ENCODE measurements at regions not wholly inside any gene's neighbourhood (a gene's known extent, or its start where the extent isn't known, plus 50 kb on each side); places are given as distances from the start of the nearest gene placed in this dataset.

DNA sequence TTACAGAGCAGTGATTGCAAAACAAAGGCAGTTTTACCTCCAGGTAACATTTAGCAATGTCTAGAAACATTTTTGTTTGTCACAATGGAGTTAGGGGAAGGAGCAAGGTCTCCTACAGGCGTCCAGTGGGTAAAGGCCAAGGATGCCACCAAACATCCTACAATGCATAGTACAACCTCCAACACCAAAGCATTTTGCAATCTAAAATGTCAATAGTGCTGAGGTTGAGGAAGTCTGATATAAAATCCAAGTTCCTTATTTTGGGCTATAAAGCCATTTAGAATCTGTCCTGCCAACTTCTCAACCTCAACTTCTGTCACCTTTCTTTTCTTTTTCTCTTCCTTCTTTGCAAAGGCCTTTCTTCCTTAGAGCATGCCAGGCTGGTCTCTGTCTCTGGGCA, 111.2 kb downstream of the FASLG start:
- DNase-seq (ENCODE audit: low read depth) = no peak
- no peaks in the 10 kb centered on the region for H3K27me3 ChIP-seq (ENCODE audit: control insufficient read depth, insufficient read depth, low read length)
- TF ChIP-seq, protein P1, sequence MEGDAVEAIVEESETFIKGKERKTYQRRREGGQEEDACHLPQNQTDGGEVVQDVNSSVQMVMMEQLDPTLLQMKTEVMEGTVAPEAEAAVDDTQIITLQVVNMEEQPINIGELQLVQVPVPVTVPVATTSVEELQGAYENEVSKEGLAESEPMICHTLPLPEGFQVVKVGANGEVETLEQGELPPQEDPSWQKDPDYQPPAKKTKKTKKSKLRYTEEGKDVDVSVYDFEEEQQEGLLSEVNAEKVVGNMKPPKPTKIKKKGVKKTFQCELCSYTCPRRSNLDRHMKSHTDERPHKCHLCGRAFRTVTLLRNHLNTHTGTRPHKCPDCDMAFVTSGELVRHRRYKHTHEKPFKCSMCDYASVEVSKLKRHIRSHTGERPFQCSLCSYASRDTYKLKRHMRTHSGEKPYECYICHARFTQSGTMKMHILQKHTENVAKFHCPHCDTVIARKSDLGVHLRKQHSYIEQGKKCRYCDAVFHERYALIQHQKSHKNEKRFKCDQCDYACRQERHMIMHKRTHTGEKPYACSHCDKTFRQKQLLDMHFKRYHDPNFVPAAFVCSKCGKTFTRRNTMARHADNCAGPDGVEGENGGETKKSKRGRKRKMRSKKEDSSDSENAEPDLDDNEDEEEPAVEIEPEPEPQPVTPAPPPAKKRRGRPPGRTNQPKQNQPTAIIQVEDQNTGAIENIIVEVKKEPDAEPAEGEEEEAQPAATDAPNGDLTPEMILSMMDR (IDR thresholded peaks at IDR 0.05; ENCODE audit: insufficient read depth, low read length, poor library complexity, severe bottlenecking) = no peak
- no peak overlapping the region for H3K4me3 ChIP-seq (ENCODE audit: low read depth, low read length)
- H3K36me3 ChIP-seq (ENCODE audit: control insufficient read depth, insufficient read depth, low read length) = no peaks in the 10 kb centered on the region

DNA sequence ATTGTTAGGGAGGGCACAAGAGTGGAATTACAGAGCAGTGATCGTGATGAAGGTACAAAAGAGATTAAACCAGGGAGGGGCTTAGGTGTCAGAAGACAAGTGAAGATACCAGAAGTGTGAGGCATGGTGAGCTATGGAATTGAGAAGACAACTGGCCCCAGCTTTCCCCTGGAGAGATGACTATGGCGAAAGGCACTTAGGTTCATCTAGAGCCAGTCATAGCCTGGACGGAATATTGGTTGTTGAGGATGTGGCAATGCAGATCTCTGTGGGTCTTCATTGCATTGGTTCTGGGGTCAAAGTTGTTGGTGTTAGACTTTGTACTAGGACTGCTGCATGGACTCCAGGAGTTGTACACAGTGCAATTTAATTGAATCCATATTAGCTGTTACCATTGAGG, 115.7 kb downstream of the FASLG start:
- H3K27me3 ChIP-seq (ENCODE audit: control insufficient read depth, insufficient read depth, low read length) = no peaks in the 10 kb centered on the region
- H3K36me3 ChIP-seq (ENCODE audit: control insufficient read depth, insufficient read depth, low read length) = no peaks in the 10 kb centered on the region
- TF ChIP-seq, protein P1 (IDR thresholded peaks at IDR 0.05; ENCODE audit: insufficient read depth, low read length, poor library complexity, severe bottlenecking) = no peak
- no peak overlapping the region for H3K4me3 ChIP-seq (ENCODE audit: low read depth, low read length)
- DNase-seq (ENCODE audit: low read depth) = no peak

DNA sequence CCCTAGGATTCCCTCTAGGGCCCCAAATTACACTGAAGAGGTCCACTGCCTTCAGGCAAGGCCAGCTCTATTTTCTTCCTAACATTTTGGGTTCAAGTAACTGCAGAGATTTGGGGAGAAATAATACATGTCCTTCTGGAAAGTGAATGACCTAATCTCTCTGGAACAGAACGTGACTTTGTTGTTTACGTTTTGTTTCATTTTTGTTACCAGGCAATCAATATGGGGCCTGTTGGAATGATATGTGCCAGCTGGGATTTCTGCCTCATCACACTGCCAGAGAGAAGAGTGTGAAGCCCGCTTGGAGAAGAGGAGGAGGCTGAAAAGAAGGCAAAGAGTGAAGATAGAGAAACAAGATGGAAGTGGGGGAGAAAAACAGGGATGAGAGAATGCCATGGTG, 116.7 kb downstream of the FASLG start:
- H3K36me3 ChIP-seq (ENCODE audit: control insufficient read depth, insufficient read depth, low read length) = no peaks in the 10 kb centered on the region
- no peaks in the 10 kb centered on the region for H3K27me3 ChIP-seq (ENCODE audit: control insufficient read depth, insufficient read depth, low read length)
- no peak for DNase-seq (ENCODE audit: low read depth)
- H3K4me3 ChIP-seq (ENCODE audit: low read depth, low read length) = no peak overlapping the region
- TF ChIP-seq, protein P1 (IDR thresholded peaks at IDR 0.05; ENCODE audit: insufficient read depth, low read length, poor library complexity, severe bottlenecking) = no peak

DNA sequence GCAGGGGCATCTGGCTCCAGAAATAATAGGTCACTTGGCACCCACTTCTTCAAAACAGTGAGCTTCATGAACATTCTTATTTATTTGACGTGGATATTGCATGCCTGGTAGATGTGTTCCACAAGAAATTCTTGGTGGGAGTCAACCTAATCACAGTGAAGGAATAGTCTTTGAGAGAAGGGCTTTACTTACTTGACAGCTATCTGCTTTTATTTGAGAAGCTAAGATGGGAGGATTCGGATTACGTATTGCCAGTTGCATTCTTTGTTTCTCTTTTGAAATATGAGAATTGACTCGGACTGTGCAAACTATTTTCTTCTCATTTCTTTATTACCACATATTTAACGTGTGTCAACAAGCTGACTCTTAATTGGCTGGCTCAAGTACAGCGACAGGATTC, 117.2 kb downstream of the FASLG start:
- H3K4me3 ChIP-seq (ENCODE audit: low read depth, low read length) = no peak overlapping the region
- no peaks in the 10 kb centered on the region for H3K27me3 ChIP-seq (ENCODE audit: control insufficient read depth, insufficient read depth, low read length)
- TF ChIP-seq, protein P1 (IDR thresholded peaks at IDR 0.05; ENCODE audit: insufficient read depth, low read length, poor library complexity, severe bottlenecking) = no peak
- no peaks in the 10 kb centered on the region for H3K36me3 ChIP-seq (ENCODE audit: control insufficient read depth, insufficient read depth, low read length)
- DNase-seq (ENCODE audit: low read depth) = no peak

DNA sequence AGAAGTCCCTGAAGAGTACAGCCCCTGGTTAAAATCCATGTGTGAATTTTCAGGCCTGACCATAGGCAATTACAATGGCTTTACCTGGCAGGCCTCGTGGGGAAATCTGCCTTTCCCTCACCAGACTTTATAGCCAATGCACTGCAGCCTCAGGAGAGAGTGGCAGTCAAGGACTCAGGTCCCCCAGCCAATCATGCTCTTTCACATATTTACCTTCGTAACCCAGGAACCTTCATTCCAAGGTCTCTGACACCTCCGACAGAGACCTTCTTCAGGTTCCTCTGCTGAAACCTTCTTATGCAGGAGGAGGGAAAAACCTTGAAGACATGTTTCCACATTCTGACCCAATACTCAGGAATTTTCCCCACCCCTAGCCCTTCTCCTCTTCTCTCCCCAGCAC, 118.9 kb downstream of the FASLG start:
- no peak for DNase-seq (ENCODE audit: low read depth)
- Histone ChIP-seq H3K4me3 (ENCODE audit: low read depth, low read length) (no peak overlapping the region), H3K27me3 (ENCODE audit: control insufficient read depth, insufficient read depth, low read length) (no peaks in the 10 kb centered on the region), H3K36me3 (ENCODE audit: control insufficient read depth, insufficient read depth, low read length) (no peaks in the 10 kb centered on the region)
- TF ChIP-seq, protein P1 (IDR thresholded peaks at IDR 0.05; ENCODE audit: insufficient read depth, low read length, poor library complexity, severe bottlenecking) = no peak
